Transverse colon (tissue), 4 donors: ENCODE measurements at regions not wholly inside any gene's neighbourhood (a gene's known extent, or its start where the extent isn't known, plus 50 kb on each side); places are given as distances from the start of the nearest gene placed in this dataset.

Source experiments
- DNase-seq: peaks from one replicate; pipeline ENCODE4 v3.0.0-alpha.2; 2019
- H3K27ac ChIP-seq, 4 donors: fragments of 200-600 bp; sonication (generic); 2 replicates each; pipeline ENCODE4 v1.5.1; 2016 to 2018; ENCODE audit warnings: inconsistent platforms in 4 of 4
- H3K27me3 ChIP-seq: fragments of 200-600 bp; sonication (generic); 2 replicates; pipeline ENCODE4 v1.5.1; 2017; ENCODE audit warnings: inconsistent platforms
- H3K36me3 ChIP-seq, 4 donors: fragments of 200-600 bp; sonication (generic); 2 replicates each; pipeline ENCODE4 v1.5.1; 2017 to 2019; ENCODE audit warnings: inconsistent platforms in 4 of 4
- H3K4me1 ChIP-seq, 4 donors: fragments of 200-600 bp; sonication (generic); 2 replicates each; pipeline ENCODE4 v1.5.1; 2017 to 2020; ENCODE audit warnings: inconsistent platforms in 4 of 4
- H3K4me3 ChIP-seq, 4 donors: fragments of 200-600 bp; sonication (generic); 1 replicate in 1 of 4; 2 replicates in 3 of 4; pipeline versions ENCODE4 v1.5.1 to v1.6.1; 2017 to 2019; ENCODE audit warnings: inconsistent platforms in 4 of 4
- H3K9me3 ChIP-seq, 2 donors: fragments of 200-600 bp; sonication (generic); 2 replicates each; pipeline ENCODE4 v1.5.1; 2017 to 2019; ENCODE audit warnings: inconsistent platforms in 2 of 2
- EP300 ChIP-seq: sonication (generic); formaldehyde crosslinking; IDR thresholded peaks from one replicate; pipeline ENCODE4 v1.6.1; 2017; ENCODE audit warnings: antibody characterized with exemption, low read depth
- POLR2A ChIP-seq: fragments of 450-650 bp; IDR thresholded peaks from one replicate; pipeline ENCODE4 v1.6.1; 2016; ENCODE audit warnings: antibody characterized with exemption, mild to moderate bottlenecking, moderate library complexity
- POLR2AphosphoS5 ChIP-seq, 3 donors: sonication (generic); formaldehyde crosslinking; IDR thresholded peaks; one replicate each; pipeline ENCODE4 v1.6.1; 2016; ENCODE audit warnings: antibody characterized with exemption in 3 of 3
- WGBS, 2 donors: methylation state at CpG; one replicate each; pipeline ENCODE4 v1.1.5; 2018; ENCODE audit warnings: low coverage in 1 of 2; 5-methylcytosine and 5-hydroxymethylcytosine counted together
- in situ Hi-C, 4 donors: fragments of 200-750 bp; cut with MboI; loops; one replicate each; pipeline versions ENCODE4 v1.15.0 to v1.15.1; 2017; ENCODE audit warnings: low sequenced_read_pairs in 3 of 4, low pct_ligation_motif_present in 1 of 4, low pct_unique_long_range_greater_than_20kb in 1 of 4
- intact Hi-C: fragments of 100-400 bp; cut with DNase I; formaldehyde crosslinking; loops from one replicate; pipeline ENCODE4 v1.15.1; 2023; ENCODE audit warnings: low total_unique reads
- small RNA-seq, 4 donors: library from RNA; depleted of rRNA; stranded (forward); fragments of <200 nt; gene quantifications; one replicate each; pipeline ENCODE3, GENCODE V24; 2016
- TF ChIP-seq, protein P1 (sequence below), 5 experiments: fragments of 200-600 bp in 3 of 5; fragments of 450-650 bp in 2 of 5; sonication (generic) in 3 of 5; IDR thresholded peaks; 1 replicate in 2 of 5; 2 replicates in 3 of 5; pipeline ENCODE4 v1.5.1; 2016 to 2017; ENCODE audit warnings: antibody characterized with exemption in 5 of 5, inconsistent platforms in 3 of 5, mild to moderate bottlenecking in 2 of 5, moderate library complexity in 1 of 5

- Histone ChIP-seq H3K27ac (no peak overlapping the region), H3K4me1 (no peaks in the 10 kb centered on the region)
- TF ChIP-seq EP300 (no peak), POLR2AphosphoS5 (IDR thresholded peaks at IDR 0.05) (no peak), POLR2A (no peak)
- TF ChIP-seq, protein P1, sequence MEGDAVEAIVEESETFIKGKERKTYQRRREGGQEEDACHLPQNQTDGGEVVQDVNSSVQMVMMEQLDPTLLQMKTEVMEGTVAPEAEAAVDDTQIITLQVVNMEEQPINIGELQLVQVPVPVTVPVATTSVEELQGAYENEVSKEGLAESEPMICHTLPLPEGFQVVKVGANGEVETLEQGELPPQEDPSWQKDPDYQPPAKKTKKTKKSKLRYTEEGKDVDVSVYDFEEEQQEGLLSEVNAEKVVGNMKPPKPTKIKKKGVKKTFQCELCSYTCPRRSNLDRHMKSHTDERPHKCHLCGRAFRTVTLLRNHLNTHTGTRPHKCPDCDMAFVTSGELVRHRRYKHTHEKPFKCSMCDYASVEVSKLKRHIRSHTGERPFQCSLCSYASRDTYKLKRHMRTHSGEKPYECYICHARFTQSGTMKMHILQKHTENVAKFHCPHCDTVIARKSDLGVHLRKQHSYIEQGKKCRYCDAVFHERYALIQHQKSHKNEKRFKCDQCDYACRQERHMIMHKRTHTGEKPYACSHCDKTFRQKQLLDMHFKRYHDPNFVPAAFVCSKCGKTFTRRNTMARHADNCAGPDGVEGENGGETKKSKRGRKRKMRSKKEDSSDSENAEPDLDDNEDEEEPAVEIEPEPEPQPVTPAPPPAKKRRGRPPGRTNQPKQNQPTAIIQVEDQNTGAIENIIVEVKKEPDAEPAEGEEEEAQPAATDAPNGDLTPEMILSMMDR (IDR thresholded peaks at IDR 0.05) = no peak
Measured at GRCh38 chr5:22908129-22908528, 55.0 kb upstream of the CDH12 start.

More at GRCh38 chr5:22908129-22908528, 55.0 kb upstream of the CDH12 start:
- WGBS, 2 donors = 76% methylated on average over 1 of the region's 1 CpG; no CpG with 5 or more reads in 1 of the 2 donors
- Histone ChIP-seq H3K9me3 (no peaks in the 10 kb centered on the region), H3K36me3 (no peaks in the 10 kb centered on the region), H3K4me3 (no peak overlapping the region), H3K27me3 (no peaks in the 10 kb centered on the region)
- DNase-seq = no peak
- in situ Hi-C loops = no loop called here
- intact Hi-C loops = no loop called here

Small RNAs in the stretch of these regions (small RNA-seq; reads per million reads assigned to genes)
- 0 reads per million in 4 donors for gene RF00019
